Neural cell (in vitro differentiated cells): ENCODE measurements at regions not wholly inside any gene's neighbourhood (a gene's known extent, or its start where the extent isn't known, plus 50 kb on each side); places are given as distances from the start of the nearest gene placed in this dataset.

ENCODE experiments used
- H2AFZ ChIP-seq: fragments of 200-600, 300-800 bp; sonication (generic), shearing (Covaris generic); 2 replicates; pipeline ENCODE4 v1.6.0; 2014; ENCODE audit warnings: low read depth, mild to moderate bottlenecking, antibody characterized with exemption, low read length, moderate library complexity
- H3F3A ChIP-seq: fragments of 200-600 bp; shearing (Covaris generic); 2 replicates; pipeline ENCODE4 v1.6.1; 2016; ENCODE audit warnings: mild to moderate bottlenecking, moderate library complexity, mixed read lengths, antibody characterized with exemption, low read length; ENCODE audit not compliant: insufficient read depth, poor library complexity, severe bottlenecking
- H3K27ac ChIP-seq: fragments of 200-600, 300-800 bp; sonication (generic), shearing (Covaris generic); 2 replicates; pipeline ENCODE4 v1.5.1; 2014; ENCODE audit warnings: mild to moderate bottlenecking, low read length, moderate library complexity
- H3K27me3 ChIP-seq: fragments of 300-800, 200-600 bp; sonication (generic), shearing (Covaris generic); 2 replicates; pipeline ENCODE4 v1.6.0; 2014; ENCODE audit warnings: mild to moderate bottlenecking, low read depth, low read length, moderate library complexity; ENCODE audit not compliant: insufficient read depth
- H3K36me3 ChIP-seq: fragments of 300-800, 200-600 bp; sonication (generic), shearing (Covaris generic); 2 replicates; pipeline ENCODE4 v1.5.1; 2014; ENCODE audit warnings: mild to moderate bottlenecking, antibody characterized with exemption, low read length, moderate library complexity; ENCODE audit not compliant: insufficient read depth
- H3K4me2 ChIP-seq: fragments of 300-800, 200-600 bp; sonication (generic), shearing (Covaris generic); 2 replicates; pipeline ENCODE4 v1.6.0; 2014; ENCODE audit warnings: mild to moderate bottlenecking, low read length
- H3K4me3 ChIP-seq: fragments of 300-800, 200-600 bp; sonication (generic), shearing (Covaris generic); 2 replicates; pipeline ENCODE4 v1.5.1; 2014; ENCODE audit warnings: mild to moderate bottlenecking, low read length, moderate library complexity
- H3K79me2 ChIP-seq: fragments of 200-600 bp; shearing (Covaris generic); replicated peaks from 2 replicates; pipeline ENCODE4 v1.6.0; 2014; ENCODE audit warnings: mild to moderate bottlenecking, low read length, moderate library complexity; ENCODE audit not compliant: insufficient read depth
- H3K9ac ChIP-seq: fragments of 300-800, 200-600 bp; sonication (generic), shearing (Covaris generic); 2 replicates; pipeline ENCODE4 v1.6.1; 2016; ENCODE audit warnings: mild to moderate bottlenecking, low read length, mixed read lengths
- H3K9me2 ChIP-seq: fragments of 200-600 bp; shearing (Covaris generic); 2 replicates; pipeline ENCODE4 v1.6.1; 2016; ENCODE audit warnings: mild to moderate bottlenecking, low read length, mixed read lengths; ENCODE audit not compliant: insufficient read depth
- H3K9me3 ChIP-seq: fragments of 200-600, 300-800 bp; sonication (generic), shearing (Covaris generic); 2 replicates; pipeline ENCODE4 v1.6.1; 2016; ENCODE audit warnings: mild to moderate bottlenecking, mixed run types, low read length, moderate library complexity, mixed read lengths
- H4K20me1 ChIP-seq: fragments of 200-600 bp; shearing (Covaris generic); 2 replicates; pipeline ENCODE4 v1.6.1; 2016; ENCODE audit warnings: mild to moderate bottlenecking, mixed run types; ENCODE audit not compliant: insufficient read depth
- CTCF ChIP-seq: fragments of 450-650 bp; IDR thresholded peaks from 2 replicates; pipeline ENCODE4 v1.5.1; 2014; ENCODE audit warnings: antibody characterized with exemption, mild to moderate bottlenecking, moderate library complexity; ENCODE audit not compliant: poor library complexity, severe bottlenecking
- EP300 ChIP-seq: fragments of 450-650 bp; conservative IDR thresholded peaks from 2 replicates; pipeline ENCODE4 v1.6.1; 2014; ENCODE audit warnings: antibody characterized with exemption, mild to moderate bottlenecking, moderate library complexity; ENCODE audit not compliant: poor library complexity, severe bottlenecking
- EZH2 ChIP-seq: fragments of 200-600, 300-800 bp; shearing (Covaris generic), sonication (generic); IDR thresholded peaks from 2 replicates; pipeline ENCODE4 v1.6.1; 2014; ENCODE audit warnings: antibody characterized with exemption, low read length, borderline replicate concordance, mild to moderate bottlenecking; ENCODE audit not compliant: insufficient read depth, poor library complexity, severe bottlenecking
- MXI1 ChIP-seq: fragments of 450-650 bp; conservative IDR thresholded peaks from 2 replicates; pipeline ENCODE4 v1.6.1; 2014; ENCODE audit warnings: antibody characterized with exemption, mild to moderate bottlenecking; ENCODE audit not compliant: poor library complexity, severe bottlenecking
- POLR2AphosphoS5 ChIP-seq: IDR thresholded peaks from 2 replicates; pipeline ENCODE4 v1.6.1; 2012
- RAD21 ChIP-seq: fragments of 450-650 bp; conservative IDR thresholded peaks from 2 replicates; pipeline ENCODE4 v1.6.1; 2014; ENCODE audit warnings: antibody characterized with exemption, mild to moderate bottlenecking, moderate library complexity
- REST ChIP-seq: IDR thresholded peaks from 2 replicates; pipeline ENCODE4 v1.6.1; 2012; ENCODE audit warnings: borderline replicate concordance
- SMC3 ChIP-seq: fragments of 450-650 bp; conservative IDR thresholded peaks from 2 replicates; pipeline ENCODE4 v1.6.1; 2014; ENCODE audit warnings: antibody characterized with exemption, mild to moderate bottlenecking, moderate library complexity; ENCODE audit not compliant: poor library complexity
- TAF1 ChIP-seq: IDR thresholded peaks from 2 replicates; pipeline ENCODE4 v1.6.1; 2012; ENCODE audit warnings: low read depth

- no peak overlapping the region for H3K27ac ChIP-seq
- H3K4me2 ChIP-seq: no peak overlapping the region
- no peaks in the 10 kb centered on the region for H3K79me2 ChIP-seq
- H3K9me3 ChIP-seq: no peaks in the 10 kb centered on the region
- H3K9ac ChIP-seq: no peak overlapping the region
- no peaks in the 10 kb centered on the region for H3K9me2 ChIP-seq
- no peaks in the 10 kb centered on the region for H3K36me3 ChIP-seq
- H2AFZ ChIP-seq: no peak overlapping the region
- no peak for TF ChIP-seq TAF1
- H3K4me3 ChIP-seq: no peak overlapping the region
- no peaks in the 10 kb centered on the region for H4K20me1 ChIP-seq
- no peaks in the 10 kb centered on the region for H3F3A ChIP-seq
- H3K27me3 ChIP-seq: no peaks in the 10 kb centered on the region
These were observed 116.7 kb upstream of the MRPS22 start for GRCh38 chr3:139227165-139227564.

GRCh38 chr3:139227827-139228226 lies 116.0 kb upstream of the MRPS22 start:
- H3K9ac ChIP-seq: no peak overlapping the region
- H3K4me2 ChIP-seq: no peak overlapping the region
- H3K9me3 ChIP-seq: no peaks in the 10 kb centered on the region
- H3K9me2 ChIP-seq: no peaks in the 10 kb centered on the region
- H3F3A ChIP-seq: no peaks in the 10 kb centered on the region
- no peak overlapping the region for H2AFZ ChIP-seq
- H3K79me2 ChIP-seq: no peaks in the 10 kb centered on the region
- no peaks in the 10 kb centered on the region for H3K27me3 ChIP-seq
- H3K27ac ChIP-seq: no peak overlapping the region
- no peak for TF ChIP-seq CTCF
- no peak for TF ChIP-seq POLR2AphosphoS5
- TF ChIP-seq RAD21: no peak
- TF ChIP-seq MXI1: no peak
- TF ChIP-seq EP300: no peak
- no peaks in the 10 kb centered on the region for H3K36me3 ChIP-seq
- H3K4me3 ChIP-seq: no peak overlapping the region
- H4K20me1 ChIP-seq: no peaks in the 10 kb centered on the region

- Histone ChIP-seq H3K4me2 (no peak overlapping the region), H3K27ac (no peak overlapping the region), H3K9me2 (no peaks in the 10 kb centered on the region), H3F3A (no peaks in the 10 kb centered on the region), H4K20me1 (no peaks in the 10 kb centered on the region), H3K79me2 (no peaks in the 10 kb centered on the region), H3K27me3 (no peaks in the 10 kb centered on the region), H3K9ac (no peak overlapping the region), H2AFZ (no peak overlapping the region), H3K4me3 (no peak overlapping the region), H3K36me3 (no peaks in the 10 kb centered on the region), H3K9me3 (no peaks in the 10 kb centered on the region)
- TF ChIP-seq EZH2 (no peak), MXI1 (no peak), REST (no peak), RAD21 (no peak), POLR2AphosphoS5 (no peak), EP300 (no peak), TAF1 (no peak), CTCF (no peak), SMC3 (no peak)
These were observed 113.4 kb upstream of the MRPS22 start for GRCh38 chr3:139230391-139230790.
